ENCODE measurements at regions not wholly inside any gene's neighbourhood (a gene's known extent, or its start where the extent isn't known, plus 50 kb on each side); places are given as distances from the start of the nearest gene placed in this dataset.
"Not testable (repeated sequence)": the region's sequence is repeated elsewhere in the genome, so short reads cannot be mapped to it uniquely, and the experiment has no call there.

DNA sequence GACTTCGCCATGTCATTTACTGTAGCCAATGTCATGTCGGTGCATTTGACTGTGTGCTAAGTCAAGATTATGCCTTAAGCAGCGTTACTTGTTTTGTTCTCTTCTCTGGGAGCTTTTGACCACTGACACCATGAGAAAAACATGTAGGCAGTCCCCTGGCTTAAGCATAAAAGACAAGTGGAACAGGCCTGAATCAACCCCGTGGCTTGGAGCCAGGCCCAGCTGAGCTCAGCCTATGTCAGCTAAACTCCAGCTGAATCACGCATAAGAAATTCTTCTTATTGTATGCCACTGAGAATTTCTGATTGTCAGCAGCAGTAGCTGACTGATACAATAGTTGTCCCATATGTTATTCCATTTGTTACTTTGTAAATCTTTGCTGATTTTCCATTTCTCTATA, 261.9 kb downstream of the CBLL2 start:
- DNase-seq (ENCODE audit: low spot score) = no peak

DNA sequence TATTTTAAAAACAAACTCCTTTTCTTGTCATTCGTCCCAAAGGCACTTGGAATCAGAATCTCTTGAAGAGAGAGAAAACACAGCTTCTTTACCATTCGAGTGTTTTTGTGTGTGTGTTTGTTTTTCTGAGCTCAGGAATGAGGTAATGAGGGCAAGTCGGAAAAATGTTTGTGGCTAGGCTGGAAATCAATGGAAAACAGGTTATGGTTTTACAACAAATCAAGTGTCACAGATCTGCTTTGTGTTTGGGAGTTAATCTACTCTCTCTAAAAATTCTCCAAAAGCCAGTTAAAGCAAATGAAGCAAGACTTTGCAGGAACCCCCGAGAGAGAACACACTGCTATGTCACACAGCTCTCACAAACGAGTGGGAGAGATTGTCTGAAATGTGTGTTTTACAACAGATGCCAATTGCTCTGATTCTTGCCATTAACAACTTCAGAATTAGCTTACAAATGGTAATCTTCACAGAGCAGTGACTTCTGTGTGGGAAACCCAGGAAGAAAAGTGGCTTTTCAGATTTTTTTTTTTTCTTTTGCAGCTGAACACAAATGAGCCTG, 264.1 kb downstream of the CBLL2 start:
- no peak for DNase-seq (ENCODE audit: low spot score)

DNA sequence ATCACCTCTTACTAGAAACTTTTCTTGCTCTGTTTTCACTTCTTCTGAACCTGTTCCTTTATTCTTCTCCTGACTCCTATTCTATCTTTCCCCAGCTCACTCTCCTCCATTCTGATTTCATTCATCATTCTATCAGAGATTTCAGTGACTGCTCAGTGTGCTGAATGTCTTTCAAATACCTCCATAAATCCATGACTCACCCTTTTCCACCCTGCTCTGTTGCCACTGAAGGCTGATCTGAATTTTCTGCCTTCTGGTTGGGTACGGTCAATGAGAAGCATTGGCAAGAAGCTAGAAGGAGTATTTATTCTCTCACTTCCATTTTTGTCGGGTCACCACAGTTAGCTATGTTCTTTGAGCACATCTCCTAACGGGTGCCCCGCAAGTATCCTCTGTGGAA, 265.9 kb downstream of the CBLL2 start:
- no peak for DNase-seq (ENCODE audit: low spot score)

DNA sequence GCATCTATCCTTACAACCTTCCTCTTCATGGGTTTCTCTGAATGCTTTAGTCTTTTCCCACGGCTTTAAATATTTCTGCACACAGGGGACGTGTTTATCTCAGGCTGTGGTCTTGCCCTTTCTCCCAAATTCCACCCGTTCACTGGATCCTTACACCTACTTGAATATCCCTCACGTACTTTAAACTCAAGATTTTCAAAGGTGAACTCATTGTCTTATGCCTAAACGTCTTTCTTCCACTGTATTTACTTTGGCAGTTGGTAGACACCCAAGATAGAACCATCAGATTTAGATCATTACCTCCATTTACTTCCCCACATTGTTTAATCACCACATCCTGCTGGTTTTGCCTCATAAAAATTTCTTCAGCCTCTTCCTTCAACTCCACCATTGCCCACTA, 269.2 kb downstream of the CBLL2 start:
- no peak for DNase-seq (ENCODE audit: low spot score)

DNA sequence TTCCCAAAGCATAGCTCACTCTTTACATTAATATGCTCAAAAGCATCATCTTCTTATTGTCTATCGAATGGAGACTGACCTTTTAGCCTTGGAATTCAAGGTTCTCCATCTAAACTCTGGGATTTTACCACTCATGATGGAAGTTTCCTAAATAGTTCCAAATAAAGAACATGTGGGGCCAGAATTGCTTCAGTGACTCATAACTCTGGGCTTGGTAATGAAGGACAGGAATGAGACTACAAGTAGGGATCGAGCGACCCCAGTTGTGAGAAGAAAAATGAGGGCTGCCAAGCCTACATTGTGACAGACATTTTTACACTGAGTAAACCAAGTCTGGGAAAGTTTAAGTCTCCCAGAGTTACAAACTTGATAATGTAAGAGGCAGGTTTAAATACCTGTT, 269.9 kb downstream of the CBLL2 start:
- DNase-seq (ENCODE audit: low spot score) = no peak

DNA sequence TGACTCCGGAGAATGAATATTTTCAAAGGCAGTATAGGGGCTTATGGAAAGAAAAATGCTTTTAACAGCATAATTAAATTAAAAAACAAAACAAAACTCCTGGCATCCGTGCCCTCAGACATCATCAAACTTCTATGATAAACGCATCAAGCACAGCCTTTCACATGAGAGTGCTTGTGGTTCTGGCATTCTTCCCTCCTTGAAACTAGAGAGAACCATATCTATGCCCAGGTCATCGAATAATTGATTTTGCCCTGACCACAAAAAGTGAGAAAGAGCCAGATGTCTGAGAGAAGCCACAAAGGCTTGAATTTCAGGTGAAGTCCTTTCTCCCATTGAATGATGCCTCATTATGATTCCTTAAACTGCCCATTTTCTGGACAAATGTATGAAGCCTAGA, 286.8 kb downstream of the CBLL2 start:
- no peak for DNase-seq (ENCODE audit: low spot score)

DNA sequence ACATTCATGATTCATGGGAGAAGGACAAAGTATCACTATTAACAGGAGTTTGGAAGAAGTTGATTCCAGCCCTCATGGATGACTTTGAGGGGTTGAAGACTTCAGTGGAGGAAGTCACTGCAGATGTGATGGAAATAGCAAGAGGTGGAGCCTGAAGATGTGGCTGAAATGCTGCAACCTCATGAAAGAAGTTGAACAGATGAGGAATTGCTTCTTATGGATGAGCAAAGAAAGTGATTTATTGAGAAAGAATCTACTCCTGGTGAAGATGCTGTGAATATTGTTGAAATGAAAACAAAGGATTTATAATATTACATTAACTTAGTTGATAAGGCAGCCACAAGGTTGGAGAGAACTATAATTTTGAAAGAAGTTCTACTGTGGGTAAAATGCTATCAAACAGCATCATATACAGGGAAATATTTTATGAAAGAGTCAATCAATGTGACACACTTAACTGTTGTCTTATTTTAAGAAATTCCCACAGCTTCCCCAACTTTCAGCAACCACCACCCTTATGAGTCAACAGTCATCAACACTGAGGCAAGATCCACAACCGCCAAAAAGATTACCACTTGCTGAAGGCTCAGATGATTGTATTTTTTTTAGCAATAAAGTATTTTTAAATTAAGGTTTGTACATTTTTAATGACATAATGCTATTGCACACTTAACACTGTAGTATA, 302.6 kb downstream of the CBLL2 start:
- DNase-seq (ENCODE audit: low spot score) = no peak

DNA sequence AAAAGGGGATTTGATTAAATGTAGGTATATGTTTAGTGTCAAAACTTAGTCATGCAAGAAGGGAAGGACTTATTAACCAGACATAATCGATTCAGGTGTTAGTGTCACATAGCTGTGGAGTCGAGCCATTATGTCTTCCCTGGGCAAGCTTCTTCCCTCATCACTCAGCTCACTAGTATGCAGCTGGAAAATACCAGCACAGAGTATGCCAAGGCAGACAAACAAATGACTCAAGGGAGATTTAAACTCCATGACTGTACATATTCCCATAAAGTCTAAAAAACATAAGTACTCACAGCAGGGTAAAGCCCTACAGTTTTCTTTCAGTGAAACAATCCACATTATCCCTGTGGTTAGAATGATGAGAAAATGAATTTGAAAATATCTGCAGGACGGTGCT, 304.5 kb downstream of the CBLL2 start:
- no peak for DNase-seq (ENCODE audit: low spot score)

DNA sequence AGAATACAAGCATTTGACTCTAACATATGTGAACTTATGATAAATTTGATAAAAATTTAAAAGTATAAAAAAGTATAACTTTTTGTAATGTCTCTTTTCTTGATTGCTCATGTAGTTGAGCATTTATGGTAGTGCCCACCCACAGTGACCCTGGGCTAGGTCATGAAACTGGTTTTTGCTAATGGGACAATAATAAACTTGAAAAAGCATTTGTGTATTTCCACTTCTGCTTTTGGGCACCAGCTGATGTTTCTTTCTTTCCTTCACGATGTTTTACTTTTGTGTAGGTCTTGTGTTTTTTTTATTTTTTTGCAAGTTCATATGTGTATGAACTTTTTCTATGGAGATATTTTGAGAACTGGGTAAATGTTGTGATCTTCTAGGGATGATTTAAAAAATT, 313.1 kb downstream of the CBLL2 start:
- no peak for DNase-seq (ENCODE audit: low spot score)

DNA sequence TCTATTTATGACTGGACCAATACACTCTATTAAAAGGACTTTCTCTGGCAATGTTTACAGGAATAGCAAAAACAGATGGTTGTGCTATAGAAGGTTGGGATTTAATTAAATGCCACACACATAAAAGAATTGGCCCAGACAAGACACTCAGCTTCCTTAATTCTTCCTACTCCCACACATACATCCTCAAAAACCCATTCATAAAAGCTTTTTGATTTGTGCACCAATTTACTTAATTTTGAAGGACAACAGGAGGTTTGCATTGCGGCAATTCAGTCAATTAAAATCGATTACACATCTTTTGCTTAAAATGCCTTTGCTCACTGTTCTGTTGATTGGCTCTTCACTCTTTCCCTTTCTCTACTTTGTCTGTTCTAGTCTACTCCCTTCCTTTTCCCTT, 317.1 kb downstream of the CBLL2 start:
- DNase-seq (ENCODE audit: low spot score) = no peak

DNA sequence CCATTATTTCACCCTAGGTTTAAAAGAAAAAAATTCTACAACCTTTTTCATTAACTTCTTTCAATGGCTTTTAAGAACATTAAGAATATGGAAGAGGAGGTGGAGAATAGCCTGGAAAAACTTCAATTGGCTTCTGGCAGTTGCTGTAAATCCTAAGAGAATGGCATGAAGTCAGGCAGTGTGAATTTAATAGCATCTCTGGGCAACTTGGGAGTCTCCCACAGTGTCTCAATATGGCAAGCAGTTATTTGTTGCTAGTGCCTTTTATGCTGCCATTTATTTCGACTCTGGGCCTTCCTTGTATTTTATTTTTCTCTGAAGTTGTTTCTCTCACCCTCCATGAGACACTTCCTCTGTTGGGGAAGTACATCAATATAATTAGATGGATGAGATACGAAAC, 322.1 kb downstream of the CBLL2 start:
- no peak for DNase-seq (ENCODE audit: low spot score)

DNA sequence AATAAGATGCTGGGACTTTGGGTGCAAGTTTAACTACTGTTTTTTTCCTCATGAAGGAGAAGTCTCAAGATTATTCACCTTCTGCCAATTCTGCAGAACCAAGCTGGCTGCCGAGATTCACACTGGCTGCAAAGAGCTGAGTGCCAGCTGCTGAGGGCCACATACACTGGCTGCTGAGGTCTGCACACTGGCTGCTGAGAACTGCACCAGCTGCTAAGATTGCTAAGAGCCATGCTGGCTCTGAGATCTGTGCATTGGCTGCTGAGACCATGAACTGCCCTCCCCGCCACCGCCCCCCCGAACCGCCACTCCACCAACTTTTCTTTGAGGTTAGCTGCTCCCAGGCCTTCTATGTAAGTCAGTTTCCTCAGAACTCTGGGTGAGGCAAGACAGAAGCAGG, 330.3 kb downstream of the CBLL2 start:
- DNase-seq (ENCODE audit: low spot score) = no peak

DNA sequence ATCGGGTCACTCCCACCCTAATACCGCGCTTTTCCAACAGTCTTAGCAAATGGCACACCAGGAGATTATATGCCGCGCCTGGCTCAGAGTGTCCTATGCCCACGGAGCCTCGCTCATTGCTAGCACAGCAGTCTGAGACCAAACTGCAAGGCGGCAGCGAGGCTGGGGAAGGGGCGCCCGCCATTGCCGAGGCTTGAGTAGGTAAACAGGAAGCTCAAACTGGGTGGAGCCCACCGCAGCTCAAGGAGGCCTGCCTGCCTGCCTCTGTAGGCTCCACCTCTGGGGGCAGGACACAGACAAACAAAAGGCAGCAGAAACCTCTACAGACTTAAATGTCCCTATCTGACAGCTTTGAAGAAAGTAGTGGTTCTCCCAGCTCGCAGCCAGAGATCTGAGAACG, 336.7 kb downstream of the CBLL2 start:
- DNase-seq (ENCODE audit: low spot score) = not testable (repeated sequence)

DNA sequence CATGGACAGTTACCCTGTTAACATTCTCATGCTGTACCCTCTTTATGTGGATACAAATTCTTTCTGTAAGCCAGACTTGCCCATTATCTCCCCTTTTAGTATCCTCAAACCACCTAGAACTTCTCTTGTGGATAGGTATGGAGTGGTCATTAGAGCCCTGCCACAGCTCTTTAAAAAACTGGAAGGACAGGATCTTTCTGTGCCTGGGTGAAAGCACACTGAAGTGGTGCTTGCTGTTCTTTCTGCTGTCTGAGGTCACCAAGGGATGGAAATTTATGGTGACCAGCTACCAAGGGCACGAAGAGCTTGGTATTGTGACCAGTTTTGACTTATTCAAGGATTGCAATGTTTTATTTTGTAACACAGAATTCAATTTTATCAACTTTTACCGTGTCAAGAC, 344.2 kb downstream of the CBLL2 start:
- no peak for DNase-seq (ENCODE audit: low spot score)

DNA sequence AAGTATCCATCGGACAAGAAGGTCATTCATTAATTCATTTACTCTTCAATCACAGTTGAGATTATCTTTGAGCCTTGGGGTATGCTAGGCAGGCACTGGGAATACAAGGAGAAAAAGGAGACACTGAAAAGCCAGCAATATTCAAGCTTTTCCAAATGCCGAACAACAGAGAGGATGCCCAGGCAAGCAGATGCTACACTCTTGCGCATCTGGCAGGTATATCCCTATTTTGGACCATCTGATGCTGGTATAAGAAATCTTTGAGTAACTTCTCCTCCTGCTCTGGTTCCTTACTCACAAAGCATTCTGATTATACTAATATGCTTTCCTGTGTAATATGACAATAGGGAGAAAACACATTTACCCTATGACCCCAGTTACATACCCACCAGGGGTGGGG, 354.9 kb downstream of the CBLL2 start:
- DNase-seq (ENCODE audit: low spot score) = no peak

DNA sequence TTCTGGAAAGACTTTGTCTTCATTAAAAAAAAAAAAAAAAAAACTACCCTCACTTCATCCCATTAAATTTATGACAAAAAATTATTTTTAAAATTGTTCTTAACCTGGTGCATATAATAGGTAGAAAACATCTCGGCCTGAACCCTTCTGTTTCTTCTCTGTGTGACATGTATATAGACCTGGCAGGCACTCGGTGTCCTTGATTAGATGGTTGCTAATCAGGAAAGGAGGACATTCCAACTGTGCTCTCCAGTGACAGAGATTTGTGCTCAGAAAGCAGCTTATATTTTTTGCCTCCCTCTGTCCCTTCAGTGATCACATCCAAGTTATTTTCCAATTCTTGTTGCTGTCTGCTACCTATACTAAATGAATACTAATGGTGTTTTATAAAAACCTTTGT, 355.6 kb downstream of the CBLL2 start:
- no peak for DNase-seq (ENCODE audit: low spot score)

DNA sequence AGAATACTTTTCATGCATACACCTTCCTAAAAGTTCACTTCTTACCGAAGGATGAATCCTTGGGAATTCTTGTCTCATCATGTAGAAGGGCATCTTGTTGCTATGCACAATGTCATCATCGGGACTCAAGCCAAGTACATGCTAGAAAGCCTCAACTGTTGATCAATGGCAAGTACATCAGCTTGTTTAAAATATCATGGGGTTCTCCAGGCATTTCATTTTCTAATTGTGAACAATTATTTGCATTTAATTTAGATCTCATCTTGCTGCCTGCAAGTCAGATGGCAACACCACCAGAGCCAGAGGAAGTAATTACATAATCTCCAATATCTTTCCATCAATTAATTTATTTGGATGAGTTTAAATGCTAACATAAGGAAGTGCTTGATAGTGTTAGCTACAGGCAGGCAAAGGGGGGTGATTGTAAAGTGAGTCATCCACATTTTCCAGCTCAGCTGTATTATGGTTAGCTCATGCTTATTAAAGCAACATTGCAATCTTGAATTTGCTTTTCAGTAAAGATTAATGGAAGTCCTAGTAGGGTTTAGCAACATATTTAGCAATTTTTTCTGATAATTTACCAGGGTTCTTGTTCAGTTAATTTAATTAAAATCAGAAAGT, 356.5 kb downstream of the CBLL2 start:
- no peak for DNase-seq (ENCODE audit: low spot score)

DNA sequence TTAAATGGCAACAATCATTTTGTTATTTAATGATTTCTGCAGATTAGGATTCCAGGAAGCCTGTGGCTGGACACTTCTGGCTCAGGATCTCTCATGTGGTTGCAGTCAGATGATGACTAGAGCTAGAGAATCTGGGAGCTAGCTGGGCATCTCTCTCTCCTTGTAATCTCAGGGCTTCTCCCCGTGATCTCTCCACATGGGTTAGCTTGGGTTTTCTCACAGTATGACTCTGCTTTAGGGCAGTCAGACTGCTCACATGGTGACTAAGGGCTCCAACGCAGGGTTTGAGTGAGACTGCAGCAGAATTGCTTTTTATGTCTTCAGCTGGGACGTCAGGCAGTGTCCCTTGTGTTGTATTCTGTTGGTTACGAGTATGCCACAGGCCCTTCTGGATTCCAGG, 361.4 kb downstream of the CBLL2 start:
- no peak for DNase-seq (ENCODE audit: low spot score)

DNA sequence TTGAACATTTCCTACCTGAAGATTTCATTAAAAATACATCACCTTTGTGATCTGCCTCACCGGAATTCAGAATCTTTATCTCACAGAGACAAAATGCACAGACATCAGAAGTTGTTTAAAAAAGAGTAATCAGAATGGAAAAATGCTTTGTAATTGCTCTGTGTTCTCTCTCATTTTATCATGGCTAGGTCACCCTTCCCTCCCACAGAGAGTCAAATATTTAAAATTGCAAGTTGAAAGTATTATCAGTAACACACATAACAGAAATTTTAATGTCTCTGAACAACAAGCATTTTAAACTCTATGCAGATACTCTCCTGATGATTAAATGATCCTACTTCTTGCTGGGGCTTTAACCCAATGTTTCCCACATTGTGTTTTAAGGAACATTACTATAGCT, 362.0 kb downstream of the CBLL2 start:
- DNase-seq (ENCODE audit: low spot score) = no peak

DNA sequence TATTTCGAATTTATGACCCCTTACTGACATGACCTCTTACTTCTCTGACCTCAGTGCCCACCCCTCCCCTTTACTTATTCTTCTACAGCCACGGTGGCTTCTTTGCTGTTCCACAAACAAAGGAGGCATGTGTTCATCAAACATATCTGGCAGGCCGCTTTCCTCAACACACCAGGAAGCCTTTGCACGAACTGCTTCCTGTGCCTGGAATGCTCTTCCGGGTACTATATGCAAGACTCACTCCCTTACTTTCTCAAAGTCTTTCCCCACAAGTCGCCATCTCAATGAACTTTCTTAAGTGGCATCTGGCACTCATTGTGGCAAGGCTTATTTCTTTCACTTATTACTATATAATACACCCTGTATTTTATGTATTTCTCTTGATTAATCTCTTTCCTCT, 351.5 kb upstream of the DDX53 start:
- no peak for DNase-seq (ENCODE audit: low spot score)

DNA sequence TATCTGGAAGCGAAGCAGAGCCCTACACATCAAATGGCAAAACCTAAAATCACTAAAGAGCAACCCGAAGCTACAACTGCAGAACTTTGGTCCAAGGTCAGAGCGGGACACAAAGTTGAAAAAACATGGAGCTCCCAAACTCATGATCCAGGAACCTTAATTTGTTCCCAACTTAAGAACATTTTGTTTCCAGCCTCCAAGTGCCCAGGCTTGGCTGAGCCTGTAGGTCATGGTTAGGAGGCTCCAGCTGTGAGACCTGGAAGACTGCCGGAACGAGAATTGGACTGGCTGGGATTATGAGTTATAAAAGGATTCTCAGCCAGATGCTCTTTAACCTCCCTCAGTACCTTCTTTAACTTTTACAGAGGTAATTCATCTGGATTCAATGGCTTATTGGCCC, 349.1 kb upstream of the DDX53 start:
- DNase-seq (ENCODE audit: low spot score) = no peak

DNA sequence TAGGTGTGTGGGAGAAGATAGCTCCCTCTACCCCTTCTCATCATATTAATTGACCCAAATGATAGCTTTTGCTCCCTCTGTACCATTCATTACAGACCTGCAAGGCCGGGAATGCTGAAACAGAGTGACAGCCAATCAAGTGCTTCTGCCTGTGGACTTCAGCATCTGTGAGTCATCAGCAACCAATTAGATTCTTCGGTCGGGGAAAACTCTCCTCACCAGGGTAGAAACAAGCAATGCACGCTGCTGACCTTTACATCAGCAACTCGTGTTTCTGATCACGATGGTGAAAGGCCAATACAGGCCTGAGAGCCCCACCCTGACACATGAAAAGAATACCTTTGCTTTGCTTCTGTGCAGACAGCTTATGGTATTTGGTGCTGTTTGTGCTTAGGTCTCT, 347.2 kb upstream of the DDX53 start:
- DNase-seq (ENCODE audit: low spot score) = no peak

DNA sequence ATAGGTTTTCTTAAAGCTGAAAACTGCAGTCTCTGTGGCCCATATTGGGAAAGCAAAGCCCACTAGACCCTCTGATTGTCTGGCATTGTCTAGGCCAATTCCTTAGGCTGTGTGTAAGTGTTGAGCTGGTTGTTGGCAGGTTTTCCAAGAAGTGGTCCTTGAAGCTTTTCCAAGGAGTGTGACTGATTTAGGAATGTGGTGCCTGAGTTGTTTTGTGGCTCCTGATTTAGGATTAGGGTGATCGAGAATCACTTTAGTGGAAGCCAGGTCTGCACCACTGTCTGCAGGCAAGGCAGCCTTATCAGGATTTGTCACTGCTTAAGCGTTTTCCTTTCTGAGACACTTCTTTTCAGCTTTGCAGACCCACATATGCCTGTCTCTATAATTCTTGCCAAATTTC, 339.0 kb upstream of the DDX53 start:
- DNase-seq (ENCODE audit: low spot score) = no peak

DNA sequence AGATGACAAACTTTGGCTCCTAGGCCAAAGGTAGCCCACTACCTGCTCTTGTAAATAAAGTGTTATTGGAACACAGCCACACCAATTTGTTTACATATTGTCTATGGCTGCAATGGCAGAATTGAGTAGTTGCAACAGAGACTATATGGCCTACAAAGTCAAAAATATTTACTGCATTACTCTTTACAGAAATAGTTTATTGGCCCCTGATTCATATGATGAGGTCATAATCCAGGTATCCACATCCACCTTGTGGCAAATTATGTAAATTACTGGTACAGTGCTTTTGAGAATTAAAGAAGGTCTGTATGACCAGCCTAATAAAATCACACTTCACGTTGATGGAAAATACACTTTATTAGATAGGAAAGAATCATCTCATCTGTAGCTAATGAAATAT, 337.0 kb upstream of the DDX53 start:
- no peak for DNase-seq (ENCODE audit: low spot score)
